Stimulated activated CD8-positive, alpha-beta memory T cell treated with anti-CD3 and anti-CD28 coated beads, Interleukin-7, amount 100 ng/mL, for 24 hours (primary cell): ENCODE measurements at regions not wholly inside any gene's neighbourhood (a gene's known extent, or its start where the extent isn't known, plus 50 kb on each side); places are given as distances from the start of the nearest gene placed in this dataset.
"Not testable (repeated sequence)": the region's sequence is repeated elsewhere in the genome, so short reads cannot be mapped to it uniquely, and the experiment has no call there.

Experiments used
- DNase-seq: peaks from one replicate; pipeline ENCODE4 v3.0.0-alpha.2; 2020; ENCODE audit warnings: low read depth

DNA sequence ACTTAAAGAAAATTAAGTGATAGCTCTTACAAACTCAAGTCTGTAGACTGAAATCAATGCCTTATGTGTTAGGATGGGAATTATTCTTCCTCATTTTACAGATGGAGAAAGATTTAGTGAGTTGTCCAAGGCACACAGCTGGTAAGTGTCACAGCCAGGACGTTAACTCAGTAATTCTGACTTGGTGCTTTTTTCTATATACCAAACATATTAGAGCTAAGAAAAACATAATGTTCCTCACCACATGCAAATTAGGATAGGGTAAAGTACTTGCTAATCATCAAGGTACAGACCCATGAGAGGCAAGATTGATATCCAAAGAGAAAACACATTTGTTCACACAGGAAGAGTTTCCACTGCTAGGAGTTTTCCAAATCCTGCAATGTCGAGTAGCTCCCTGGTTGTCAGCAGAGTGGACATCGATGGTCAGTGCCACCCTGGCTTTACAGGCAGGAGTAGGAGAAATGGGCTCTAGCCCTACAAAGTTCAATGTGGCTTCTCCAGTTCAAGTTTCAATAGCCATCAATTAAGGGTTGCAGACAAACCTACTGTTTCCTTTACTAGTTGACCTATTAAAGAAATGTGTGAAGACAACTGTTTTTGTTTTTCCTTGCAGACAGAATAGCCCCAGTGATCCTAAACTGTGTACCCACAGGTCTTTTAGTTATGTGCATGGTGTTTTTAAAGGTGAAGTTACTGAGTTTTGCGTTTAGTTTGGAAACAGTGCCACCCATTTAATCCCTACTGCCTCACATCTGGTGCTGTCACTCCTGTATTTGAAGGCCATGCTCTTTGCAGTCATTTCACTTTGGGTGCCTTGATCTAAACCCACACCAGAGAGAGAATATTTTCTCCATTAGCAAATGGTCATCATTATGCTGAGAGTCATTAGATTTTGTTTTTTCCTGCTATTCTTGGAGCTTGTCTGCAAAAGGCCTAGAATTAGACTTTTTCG, 460.8 kb upstream of the SMARCA2 start:
- no peak for DNase-seq

GRCh38 chr9:1558666-1559065, 456.5 kb upstream of the SMARCA2 start:
- DNase-seq: not testable (repeated sequence)

DNA sequence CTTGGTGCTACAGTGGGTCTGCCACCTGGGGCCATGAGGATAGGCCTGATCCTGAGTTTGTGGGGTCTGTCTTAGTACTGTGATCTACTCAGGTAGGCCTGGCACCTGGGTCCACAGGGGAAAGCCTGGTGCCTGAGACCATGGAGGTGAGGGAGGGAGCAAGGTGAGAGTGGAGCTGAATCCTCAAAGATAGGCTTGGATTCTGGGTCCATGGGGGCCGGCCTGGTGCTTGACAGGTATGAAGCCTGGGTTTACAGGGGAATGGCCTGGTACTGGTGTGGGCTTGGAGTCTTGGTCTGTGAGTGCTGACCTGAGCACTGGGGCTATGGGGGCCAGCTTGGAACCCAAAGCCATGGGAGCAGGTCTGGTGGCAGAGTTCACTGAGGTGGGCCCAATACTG, 439.2 kb upstream of the SMARCA2 start:
- DNase-seq: no peak

- DNase-seq: no peak
These were observed 434.9 kb upstream of the SMARCA2 start for GRCh38 chr9:1580215-1580614.

- no peak for DNase-seq
These were observed 433.2 kb upstream of the SMARCA2 start for GRCh38 chr9:1581926-1582325.

DNA sequence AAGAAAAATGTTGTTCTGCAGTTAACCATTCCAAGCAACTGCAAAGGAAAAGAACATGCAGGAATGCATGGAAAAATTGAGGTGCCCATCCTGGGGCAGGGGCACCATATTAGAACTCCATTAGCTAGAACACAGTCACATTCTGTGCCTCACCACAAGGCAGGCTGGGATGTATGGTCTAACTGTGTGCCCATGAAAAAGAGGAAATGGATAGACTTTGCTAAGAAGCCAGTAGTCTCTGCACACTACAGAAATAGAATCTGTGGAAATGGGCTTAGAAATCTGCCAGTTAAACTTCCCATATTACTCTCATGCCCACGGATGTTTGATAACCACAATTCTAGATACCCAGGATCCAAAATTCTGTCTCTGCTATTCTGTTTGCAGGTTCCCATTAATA, 423.8 kb upstream of the SMARCA2 start:
- no peak for DNase-seq

DNA sequence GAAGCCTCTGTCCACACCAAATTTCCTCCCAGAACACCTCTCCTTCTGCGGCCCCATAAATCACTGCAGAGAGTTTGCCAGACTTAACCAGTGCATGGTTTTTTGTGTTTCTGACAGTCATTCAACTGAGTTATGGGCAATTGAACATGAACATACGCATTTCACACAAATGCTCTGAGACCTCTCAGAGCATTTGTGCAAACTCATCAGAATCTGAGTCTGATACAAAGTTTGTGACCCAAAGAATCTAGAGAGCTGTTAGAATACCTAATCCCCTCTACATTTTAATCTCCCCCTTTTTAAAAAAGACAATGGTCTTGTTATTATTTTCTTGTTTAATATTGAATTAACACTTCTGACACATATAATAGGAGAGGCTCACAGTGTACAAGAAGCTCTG, 416.9 kb upstream of the SMARCA2 start:
- no peak for DNase-seq

GRCh38 chr9:1599961-1600360, 415.2 kb upstream of the SMARCA2 start:
- no peak for DNase-seq

GRCh38 chr9:1604942-1605560, 410.1 kb upstream of the SMARCA2 start:
- DNase-seq: no peak

GRCh38 chr9:1606253-1606652, 408.9 kb upstream of the SMARCA2 start:
- no peak for DNase-seq

- no peak for DNase-seq
These were observed 402.3 kb upstream of the SMARCA2 start for GRCh38 chr9:1612886-1613285.

GRCh38 chr9:1617419-1617818, 397.7 kb upstream of the SMARCA2 start:
- no peak for DNase-seq

GRCh38 chr9:1619915-1620710, 395.0 kb upstream of the SMARCA2 start:
- no peak for DNase-seq

GRCh38 chr9:1637401-1637800, 377.7 kb upstream of the SMARCA2 start:
- no peak for DNase-seq

- DNase-seq: no peak
These were observed 376.0 kb upstream of the SMARCA2 start for GRCh38 chr9:1639166-1639565.

DNA sequence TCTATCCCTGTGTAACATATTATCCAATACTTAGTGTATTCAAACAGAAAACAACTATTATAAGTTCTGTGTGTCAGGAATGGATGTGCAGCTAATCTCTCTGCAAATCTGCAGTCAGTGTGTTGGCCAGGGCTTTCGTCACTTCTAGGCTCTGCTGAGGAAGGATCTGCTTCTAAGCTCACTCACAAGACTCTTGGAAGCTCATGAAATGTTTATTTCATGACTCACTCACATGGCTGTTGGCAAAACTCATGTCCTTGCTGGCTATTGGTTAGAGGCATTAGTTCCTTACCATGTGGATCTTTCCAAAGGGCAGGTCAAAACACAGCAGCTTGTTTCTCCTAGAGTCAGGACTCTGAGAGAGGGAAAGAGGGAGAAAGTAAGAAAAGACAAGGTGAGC, 367.4 kb upstream of the SMARCA2 start:
- no peak for DNase-seq

GRCh38 chr9:1653282-1653681, 361.9 kb upstream of the SMARCA2 start:
- DNase-seq: no peak

DNA sequence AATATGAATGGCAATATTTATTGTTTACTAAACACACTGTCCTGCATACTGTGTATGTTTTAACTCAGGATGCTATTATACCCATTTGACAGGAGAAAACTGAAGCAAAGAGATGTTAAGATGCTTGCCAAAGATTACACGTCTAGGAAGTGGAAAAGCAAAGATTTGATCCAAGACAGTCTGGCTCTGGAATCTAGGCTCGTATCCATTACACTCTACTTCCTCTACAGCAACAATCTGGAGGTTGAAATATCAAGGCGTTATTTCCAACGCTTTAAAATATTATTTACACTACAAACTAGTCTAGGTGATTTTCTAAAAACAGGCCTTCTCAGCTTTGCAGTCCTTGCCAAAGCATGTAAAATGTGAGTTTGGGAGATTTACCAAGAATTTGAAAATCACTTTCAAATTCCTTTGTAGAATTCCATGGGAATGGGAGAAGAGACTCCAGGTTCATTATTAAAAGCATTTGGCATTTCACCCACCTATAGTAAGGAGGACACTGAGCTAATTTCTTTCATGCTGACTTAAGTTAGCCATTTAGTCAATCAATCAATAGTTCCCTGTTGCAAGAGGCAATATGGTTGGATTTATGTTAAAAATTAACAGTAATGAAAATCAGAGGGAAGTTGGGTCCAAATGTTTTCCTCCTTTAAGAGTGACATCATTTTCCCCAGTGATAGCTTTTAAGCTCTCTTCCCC, 356.3 kb upstream of the SMARCA2 start:
- no peak for DNase-seq

DNA sequence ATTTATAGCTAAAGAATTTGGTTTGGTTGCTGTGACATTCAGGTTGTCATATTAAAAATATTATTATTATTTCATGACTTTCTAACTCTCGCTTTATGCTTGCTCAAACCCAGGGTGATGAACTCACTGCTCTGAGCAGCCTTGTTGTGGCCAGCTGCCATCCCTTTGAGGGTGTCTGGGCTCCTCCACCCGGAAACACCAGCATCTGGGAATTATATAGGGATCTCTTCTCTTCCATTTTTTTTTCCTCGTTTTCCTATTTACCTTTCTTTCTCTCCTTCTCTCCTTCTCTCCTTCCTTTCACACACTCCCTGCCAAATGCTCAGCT, 355.8 kb upstream of the SMARCA2 start:
- DNase-seq: no peak

GRCh38 chr9:1668441-1668840, 346.7 kb upstream of the SMARCA2 start:
- DNase-seq: no peak

DNA sequence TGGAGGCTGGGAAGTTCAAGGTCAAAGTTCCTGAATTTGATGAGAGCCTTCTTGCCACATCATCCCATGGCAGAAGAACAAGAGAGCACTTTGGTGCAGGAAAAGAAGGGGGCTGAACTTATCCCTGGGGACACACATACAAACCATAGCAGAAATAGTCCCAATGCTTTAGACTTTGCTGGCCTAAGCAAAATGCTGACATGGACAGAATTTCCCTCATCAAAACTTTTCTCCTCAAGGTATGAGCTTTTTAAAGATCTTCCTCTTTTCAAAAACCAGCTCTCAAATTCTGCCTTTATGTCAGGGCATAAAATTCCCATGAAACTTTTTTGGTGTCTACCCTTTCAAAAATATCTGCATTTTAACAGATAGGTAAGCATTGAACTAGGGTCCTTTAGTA, 341.8 kb upstream of the SMARCA2 start:
- no peak for DNase-seq

GRCh38 chr9:1676771-1677170, 338.4 kb upstream of the SMARCA2 start:
- no peak for DNase-seq
